SHP77 treated with DMSO at 0.1 percent for 48 hours (cell line): ENCODE measurements at regions not wholly inside any gene's neighbourhood (a gene's known extent, or its start where the extent isn't known, plus 50 kb on each side); places are given as distances from the start of the nearest gene placed in this dataset.
"Not testable (repeated sequence)": the region's sequence is repeated elsewhere in the genome, so short reads cannot be mapped to it uniquely, and the experiment has no call there.

Experiments used
- DNase-seq: peaks from one replicate; lab custom pipeline; 2025; lab: John Stamatoyannopoulos, UW

DNA sequence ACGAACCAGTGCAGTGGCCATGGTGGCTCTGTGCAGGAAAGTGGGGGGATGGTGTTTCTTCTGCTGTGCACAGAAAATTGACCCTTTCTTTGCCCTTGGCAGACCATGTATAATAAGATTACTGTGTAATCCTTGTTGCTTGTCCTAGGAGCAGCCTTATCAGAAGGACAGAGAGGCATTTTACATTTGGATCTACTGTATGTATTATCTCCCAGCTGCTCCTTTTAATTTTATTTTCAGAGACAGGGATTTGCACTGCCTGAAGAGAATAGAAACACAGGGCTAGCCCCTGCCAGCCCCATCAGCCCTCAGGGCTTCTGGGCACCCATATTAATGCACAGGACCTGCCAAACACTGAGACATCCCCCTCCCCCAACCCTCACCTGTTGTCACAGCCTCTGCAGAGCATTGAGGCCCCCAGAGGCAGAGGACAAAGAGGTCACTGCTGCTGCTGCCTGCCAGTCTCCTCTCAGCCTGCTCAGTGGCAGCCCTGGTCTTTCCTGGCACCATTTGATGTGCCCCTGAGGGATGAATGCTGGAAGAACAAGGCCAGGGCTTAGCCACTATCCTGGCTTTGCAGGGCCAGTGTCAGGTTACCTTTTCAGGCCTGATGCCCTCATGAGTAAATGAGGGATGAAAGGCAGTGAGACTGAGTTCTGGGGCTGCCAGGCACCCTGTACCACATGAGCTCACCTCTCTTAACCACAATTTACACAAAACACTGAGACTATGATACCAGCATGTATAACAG lies 533.4 kb downstream of the NTRK3 start:
- no peak for DNase-seq

DNA sequence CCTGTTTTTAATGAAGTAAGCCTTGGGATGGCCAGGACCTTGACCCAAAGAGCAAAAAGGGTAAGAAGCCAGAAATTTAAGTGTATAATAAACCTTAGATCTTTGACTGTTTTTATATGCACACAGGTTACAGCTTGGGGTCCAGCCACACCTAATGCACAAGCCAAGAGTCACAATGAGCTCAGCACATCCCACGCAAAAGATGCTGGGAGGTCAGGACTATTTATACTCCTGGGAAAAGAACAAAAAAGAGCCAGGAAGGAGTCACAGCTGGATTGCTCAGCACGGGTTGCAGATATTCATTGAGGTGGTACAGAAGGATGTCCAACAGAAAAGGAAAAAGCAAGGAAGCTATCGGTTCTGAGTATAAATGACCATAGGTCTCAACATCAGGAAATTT lies 536.3 kb downstream of the NTRK3 start:
- DNase-seq, result no peak

DNA sequence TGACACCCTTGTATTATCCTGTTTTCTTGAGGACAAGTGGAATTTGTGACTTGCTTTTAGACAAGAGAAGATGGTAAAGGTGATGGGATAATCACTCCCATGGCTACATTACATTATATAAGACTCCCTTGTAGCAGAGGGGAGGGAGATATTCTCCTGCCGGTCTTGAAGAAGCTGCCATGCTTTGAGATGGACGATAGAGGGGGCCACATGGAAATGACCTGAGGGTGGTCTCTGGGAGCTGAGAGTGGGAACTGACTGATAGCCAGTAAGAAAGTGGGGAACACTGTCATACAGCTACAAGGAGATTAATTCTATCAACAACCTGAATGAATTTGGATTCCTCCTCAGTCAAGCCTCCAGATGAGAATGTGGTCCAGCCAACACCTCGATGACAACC lies 540.1 kb downstream of the NTRK3 start:
- DNase-seq, result no peak

DNA sequence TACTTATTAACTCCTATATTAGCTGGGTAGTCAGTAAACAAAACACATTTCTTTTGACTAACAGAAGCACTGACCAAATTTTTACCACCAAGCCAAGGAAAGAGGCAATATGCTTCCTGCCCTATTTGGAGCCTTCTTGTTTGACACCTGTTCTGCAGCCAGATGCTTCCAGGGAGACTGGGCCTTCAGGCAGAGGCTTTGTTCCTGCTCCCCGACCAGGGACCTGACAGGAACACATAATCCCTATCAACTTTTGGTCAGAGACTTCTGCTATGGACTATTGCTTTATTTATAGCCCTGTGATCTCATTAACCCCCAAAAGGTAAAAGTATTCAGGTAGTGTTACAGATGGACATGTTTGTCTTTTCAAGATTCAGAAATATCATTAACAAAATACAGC lies 541.3 kb downstream of the NTRK3 start:
- DNase-seq, result no peak

DNA sequence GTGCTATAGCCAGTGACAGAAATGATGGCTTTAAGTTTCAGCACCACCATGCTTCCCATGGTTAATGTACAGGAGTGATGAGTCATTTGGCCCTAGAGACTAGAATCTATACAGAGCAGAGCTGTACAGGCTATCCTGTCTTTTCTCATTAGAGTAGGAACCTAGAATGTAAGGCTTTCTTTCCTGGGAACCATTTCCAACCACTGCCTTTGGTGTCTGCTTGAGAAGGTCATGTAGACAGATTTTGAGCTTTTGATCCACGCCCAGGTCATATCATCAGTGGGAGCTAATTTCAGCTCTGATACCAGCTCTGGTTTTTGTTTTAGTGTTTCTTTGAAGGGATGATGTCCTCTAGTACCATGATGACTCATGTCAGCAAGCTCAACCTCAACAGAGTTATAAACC lies 543.1 kb downstream of the NTRK3 start:
- no peak for DNase-seq

DNA sequence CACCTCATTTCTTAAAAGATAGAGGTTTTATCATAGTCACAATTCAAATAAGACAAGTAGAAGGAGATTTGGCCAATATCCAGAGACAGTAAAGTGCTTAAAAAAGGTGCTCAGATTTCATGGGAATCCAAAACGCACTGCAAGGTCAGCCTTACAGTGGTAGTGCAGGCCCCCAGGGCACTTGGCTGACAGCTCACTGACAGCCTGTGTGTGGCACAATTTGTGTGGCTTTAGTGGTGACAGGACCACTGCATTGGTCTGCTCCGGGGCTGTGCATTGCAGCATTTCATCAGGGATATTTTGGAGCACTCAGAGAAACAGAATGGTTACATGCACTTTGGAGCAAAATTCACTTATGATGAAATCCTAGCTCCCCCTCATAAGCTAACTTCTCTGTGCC lies 544.3 kb downstream of the NTRK3 start:
- no peak for DNase-seq

DNA sequence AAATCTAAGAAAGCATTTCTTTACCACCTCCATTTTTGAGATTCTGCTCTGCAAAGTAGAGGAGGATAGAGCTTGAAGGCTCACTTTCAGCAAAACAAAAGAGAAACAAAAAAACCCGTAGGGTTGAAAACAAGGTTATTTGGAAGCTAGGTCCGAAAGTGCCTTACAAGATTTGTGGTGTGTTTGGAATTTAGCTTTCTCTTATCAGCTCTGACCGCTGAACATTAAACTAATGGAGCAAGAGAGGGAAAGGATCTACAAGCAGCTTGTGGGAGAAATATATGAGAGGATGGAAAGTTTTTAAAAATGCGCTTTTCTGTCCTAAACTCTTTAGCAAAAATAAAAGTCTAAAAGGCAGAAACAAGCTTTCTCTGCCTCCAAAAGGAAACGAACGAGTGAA lies 545.5 kb downstream of the NTRK3 start:
- DNase-seq, result no peak

DNA sequence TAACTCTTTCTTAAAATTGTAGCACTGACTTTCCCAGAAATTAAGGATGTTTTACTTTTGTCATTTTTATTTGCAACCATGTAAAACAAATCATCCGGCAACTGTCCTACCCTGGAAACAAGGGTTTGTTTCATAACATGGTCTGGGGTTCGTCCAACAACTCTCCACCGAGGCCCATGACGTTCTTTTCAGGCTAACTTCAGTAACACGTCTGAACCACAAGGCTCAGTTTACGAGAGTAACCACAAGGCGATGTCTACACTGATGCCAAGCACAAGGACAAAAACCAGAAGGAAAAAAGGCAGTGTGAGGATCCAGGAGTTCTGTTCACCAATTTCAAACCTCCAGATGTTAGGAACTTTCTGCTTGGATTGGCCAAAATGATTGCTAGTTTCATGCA lies 546.1 kb downstream of the NTRK3 start:
- DNase-seq, result no peak

DNA sequence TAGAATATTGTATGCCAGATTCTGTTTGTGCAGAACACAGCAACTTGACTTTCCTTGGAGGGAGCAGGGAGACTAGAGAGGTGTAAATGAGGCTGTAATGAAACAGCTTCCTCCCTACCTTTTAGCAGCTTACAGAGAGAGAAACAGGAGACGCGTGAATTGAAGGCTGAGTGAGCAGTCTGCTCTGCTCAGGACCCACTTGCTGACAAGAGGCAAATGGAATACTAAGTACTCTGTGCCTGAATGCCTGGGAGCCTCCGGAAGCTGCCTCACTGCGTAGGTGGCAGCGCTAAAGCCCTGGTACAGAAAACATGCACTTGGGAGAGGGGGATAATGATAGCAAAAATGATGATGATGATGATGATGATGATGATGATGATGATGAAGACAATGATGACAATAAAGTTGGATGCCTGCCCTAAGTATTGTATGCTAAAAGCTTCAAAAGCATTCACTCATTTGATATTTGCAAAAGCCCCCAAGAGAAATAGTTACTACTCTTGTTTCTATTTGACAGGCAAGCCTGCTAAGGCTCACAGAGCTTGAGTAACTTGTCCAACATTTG lies 548.9 kb downstream of the NTRK3 start:
- no peak for DNase-seq

DNA sequence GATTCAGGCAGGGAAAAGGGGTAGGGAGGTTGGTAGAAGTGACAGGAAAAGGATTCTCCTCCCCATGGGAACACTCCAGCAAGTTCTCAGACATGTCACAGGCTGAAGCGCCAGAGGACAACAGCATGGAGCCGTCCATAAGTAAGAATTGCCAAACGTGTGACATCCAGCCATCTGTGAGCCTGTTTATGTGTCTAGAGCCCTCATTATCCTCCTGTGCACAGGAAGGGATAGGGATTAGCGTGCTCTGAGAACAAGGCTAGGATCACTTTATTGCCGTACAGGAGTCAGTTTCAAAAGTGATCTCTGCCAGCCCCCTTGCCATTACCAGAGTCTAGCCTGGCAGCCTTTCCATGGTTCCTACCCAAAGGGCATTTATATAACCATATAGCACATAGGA lies 549.5 kb downstream of the NTRK3 start:
- no peak for DNase-seq

DNA sequence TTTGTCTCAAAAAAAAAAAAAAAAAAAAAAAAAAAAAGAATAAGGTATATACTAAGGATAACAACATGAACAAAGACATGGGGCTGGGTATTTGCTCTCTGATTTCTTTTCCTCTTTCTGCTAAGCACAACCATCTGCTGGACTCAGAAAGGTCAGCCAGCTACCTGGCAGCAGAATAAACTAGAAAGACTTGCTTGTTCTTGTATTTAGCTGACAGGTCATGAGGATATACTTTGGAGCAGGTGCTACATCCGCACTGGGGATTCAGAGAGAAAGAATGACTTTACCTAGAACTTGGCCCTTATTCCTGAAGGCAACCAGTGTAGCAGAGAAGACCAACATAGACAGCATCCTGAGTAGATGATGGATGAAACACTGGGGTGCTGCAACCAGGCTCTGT lies 550.5 kb downstream of the NTRK3 start:
- no peak for DNase-seq

DNA sequence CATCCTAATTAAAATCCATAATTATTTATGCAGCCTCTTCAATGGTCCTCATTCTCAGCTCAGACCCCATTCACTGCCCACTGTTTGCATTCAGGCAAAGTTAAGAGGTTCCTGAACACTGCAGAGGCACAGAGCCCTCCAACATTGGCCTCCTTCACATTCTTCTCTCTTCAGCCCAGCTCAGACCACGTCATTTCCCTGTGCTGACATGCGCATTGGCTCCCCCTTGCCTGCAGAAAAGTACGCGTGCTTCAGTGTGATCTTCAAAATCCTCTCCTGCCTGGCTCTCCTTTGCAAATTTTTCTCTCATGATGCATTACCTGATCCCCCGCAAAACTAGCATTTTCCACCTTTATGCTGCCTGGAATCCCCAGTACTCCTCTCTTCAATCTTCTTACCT lies 552.3 kb downstream of the NTRK3 start:
- DNase-seq, result no peak

DNA sequence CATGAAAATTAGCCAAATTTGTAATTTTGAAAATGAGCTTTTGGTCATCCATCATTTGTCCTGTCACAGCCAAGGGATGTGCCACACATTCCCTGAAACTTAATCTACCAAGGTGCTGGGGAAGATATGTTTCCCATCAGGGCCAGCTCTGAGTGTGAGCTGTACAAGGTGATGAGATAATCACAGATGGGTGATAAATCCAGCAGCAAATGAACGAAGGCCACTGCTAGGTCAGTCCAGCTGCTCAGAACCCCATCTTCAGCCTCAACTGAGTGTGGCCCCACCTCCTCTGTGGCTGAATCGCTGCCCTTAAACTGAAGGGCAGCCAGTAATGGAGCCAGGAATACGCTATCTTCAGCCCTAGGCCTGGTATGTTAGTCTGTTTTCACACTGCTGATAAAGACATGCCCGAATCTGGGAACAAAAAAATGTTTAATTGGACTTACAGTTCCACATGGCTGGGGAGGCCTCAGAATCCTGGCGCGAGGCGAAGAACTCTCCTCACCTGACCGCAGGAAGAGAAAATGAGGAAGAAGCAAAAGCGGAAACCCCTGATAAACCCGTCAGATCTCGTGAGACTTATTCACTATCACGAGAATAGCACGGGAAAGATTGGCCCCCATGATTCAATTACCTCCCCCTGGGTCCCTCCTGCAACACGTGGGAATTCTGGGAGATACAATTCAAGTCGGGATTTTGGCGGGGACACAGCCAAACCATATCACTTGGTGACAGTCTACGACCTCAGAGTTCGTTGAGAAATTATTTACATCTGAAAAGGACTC lies 553.0 kb downstream of the NTRK3 start:
- DNase-seq, result no peak

DNA sequence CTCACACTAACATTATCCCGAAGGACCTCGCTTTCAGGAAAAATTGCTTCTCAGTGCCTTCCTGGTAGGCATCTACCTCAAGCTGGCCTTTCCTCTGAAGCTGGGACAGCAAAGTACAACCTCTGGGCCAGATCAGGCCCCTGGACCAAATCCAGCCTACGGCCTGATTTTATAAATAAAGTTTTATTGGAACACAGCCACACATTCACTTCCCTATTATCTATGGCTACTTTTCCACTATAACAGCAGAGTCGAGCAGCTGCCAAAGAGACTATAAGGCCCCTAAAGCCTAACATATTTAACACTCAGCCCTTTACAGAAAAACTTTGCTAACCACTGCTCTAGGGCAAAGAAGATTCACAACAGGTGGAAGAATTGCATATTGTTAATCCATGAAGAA lies 554.3 kb downstream of the NTRK3 start:
- no peak for DNase-seq

DNA sequence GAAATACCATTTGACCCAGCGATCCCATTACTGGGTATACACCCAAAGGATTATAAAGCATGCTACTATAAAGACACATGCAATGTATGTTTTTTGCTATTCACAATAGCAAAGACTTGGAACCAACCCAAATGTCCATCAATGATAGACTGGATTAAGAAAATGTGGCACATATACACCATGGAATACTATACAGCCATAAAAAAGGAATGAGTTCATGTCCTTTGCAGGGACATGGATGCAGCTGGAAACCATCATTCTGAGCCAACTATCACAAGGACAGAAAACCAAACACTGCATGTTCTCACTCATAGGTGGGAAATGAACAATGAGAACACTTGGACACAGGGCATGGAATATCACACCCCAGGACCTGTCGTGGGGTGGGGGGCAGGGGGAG lies 558.1 kb downstream of the NTRK3 start:
- DNase-seq, result not testable (repeated sequence)

DNA sequence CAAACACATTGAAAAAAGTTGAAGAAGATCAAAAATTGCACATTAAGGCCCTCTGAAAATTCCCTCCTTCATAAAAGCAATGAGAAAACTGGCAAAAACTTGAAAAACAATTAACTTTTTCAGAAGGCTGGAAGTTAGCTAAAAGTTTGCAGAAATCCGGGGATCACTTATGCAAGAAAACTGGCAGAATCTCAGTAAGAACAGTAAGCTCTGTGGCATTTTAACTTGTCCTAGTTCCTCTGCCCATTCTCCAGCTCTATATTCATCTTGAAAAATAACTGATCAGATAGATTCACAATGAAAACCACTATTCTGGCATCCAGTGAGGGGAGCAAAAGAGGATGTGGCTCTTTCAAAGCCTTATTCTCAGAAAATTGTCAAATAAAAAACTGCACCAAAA lies 566.8 kb downstream of the NTRK3 start:
- no peak for DNase-seq

DNA sequence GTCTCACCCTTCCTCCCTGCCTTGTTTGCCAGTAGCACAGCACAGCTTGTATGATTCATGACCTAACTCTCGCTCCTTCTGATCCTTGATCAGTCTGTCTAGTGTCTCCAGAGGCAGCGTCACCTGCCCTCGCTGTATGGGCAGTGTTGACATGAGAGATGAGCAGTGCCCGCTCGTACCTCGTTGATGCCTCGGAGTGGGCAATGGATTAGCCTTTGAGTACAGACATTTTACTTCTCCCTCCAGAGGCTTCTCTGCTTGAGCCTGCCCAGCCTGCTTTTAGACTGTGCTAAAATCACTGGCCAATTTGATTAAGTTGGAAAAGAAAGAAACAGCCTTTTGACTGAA lies 569.0 kb downstream of the NTRK3 start:
- DNase-seq, result no peak

DNA sequence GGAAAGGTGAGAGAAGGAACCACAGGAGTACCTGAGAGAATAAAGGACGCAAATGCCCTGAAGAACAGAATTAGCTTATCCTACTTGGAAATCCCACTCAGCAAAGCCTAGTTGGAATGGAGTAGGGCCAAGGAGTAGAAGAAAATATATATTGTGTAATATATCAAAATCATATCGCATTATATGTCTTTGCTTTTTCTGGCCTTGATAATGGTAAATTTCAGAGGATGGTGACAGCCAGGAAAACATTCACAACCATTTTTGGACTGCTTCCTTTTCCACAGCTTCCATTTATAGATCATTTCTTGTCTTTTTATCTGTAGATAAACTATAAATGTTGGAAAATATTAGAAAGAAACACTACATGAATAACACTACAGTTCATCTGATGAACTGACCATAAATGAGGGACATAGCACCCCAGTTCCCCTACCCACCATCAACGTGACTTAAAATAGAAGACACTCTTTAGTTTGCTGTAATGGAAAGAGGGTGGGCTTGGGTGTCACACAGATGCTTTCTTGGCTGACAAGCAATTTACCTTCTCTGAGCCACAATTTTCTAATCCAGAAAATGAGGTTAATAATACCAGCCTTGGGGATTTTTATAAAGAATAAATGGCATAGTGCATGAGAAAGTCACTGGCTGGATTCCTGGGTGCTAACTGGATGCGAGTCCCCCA lies 569.6 kb downstream of the NTRK3 start:
- no peak for DNase-seq

DNA sequence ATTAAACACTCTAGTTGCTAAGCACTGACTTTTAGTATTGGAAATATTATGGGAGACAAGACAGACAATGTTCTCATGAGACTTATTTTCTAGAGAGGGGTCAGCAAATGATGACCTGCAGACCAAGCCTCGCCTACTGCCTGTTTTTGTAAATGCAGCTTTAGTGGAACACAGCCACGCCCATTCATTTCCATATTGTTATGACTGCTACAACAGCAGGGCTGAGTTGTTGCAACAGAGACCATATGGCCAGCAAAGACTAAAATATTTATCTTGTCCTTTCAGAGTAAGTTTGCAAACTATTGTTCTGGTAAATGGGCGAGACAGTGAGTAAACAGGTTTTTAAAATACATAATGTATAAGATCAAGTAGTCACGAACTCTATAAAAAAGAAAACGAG lies 570.2 kb downstream of the NTRK3 start:
- DNase-seq, result no peak

DNA sequence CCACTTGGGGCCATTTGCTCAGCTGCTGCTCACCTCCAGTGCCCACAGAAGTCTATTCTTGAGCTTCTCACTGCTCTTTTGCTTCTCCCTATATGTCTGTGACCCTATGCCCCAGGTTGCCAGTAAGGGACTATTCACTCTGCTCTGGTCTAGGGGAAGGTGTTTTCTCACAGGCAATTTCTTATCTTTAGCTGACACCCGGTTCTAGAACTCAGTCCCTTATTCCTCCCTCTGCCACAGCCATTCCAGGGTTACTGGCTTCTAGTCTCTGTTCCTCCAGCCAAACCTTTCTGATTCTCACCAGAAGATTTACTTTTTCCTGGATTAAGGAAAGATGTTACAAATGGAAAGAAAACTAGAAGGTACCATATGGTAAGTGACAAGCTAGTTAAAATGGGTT lies 574.0 kb downstream of the NTRK3 start:
- DNase-seq, result no peak

DNA sequence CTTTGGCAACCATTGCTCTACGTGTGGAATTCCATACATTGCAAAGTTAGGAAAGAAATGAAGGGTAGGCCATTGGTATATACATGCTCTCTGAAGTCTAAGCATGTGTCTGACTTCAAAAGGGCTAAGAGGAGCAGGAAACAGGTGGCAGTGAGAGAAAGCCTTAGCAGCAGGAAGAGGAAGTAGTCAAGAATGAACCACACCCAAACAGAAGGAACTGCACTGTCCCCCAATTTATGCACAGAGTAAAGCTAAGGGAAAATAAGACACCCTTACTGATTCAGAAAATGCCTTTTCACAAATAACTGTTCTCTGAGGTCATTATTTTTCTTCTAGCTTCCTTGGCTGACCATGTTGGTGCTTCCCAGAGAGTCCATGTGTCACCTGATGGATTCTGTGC lies 575.4 kb downstream of the NTRK3 start:
- no peak for DNase-seq

DNA sequence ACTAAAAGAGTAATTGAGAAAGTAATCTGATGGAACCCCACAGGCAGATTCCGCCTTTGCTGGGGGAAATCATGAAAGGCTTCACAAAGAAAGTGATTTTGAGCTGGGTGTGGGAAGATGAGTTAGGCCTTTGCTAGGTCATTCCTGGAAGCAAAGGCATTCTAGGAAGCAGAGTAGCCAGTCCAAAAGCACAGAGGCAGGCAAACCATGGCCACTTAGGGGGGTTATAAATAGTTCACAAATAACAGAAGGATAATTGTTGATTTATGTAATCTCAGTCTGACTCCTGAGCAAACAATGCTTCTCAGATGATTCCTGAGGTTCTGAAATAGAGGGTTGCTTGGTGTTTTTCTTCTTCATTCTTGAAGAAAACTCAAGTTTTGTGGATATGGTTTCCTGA lies 576.3 kb downstream of the NTRK3 start:
- DNase-seq, result no peak

DNA sequence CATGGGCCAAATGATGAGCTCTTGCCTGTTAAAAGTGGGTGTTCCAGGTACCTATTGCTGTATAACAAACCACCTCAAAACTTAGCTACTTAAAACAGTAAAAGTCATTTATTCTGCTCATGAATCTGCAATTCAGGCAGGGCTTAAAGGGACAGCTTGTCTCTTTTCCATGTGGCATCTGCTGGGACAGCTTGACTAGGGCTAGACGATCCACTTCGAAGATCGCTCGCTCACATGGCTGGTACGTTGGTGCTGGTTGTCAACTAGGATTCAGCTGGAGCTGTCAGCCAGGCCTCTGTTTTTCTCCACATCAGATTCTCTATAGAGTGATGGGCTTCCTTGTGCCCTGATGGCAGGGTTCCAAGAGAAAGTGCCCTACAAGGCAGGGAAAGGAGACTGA lies 581.3 kb downstream of the NTRK3 start:
- DNase-seq, result no peak
